Rectal smooth muscle tissue (tissue), 1 donor: ENCODE measurements at regions not wholly inside any gene's neighbourhood (a gene's known extent, or its start where the extent isn't known, plus 50 kb on each side); places are given as distances from the start of the nearest gene placed in this dataset.

ENCODE experiments used
- H3K27ac ChIP-seq: one replicate; pipeline ENCODE4 v1.7.0; 2013; ENCODE audit warnings: low read depth, low read length, inconsistent platforms
- H3K27me3 ChIP-seq: one replicate; pipeline ENCODE4 v1.7.0; 2013; ENCODE audit warnings: low read length; ENCODE audit not compliant: control insufficient read depth, insufficient read depth
- H3K36me3 ChIP-seq: one replicate; pipeline ENCODE4 v1.7.0; 2013; ENCODE audit warnings: low read length; ENCODE audit not compliant: control insufficient read depth, insufficient read depth
- H3K4me1 ChIP-seq: one replicate; pipeline ENCODE4 v1.7.0; 2013; ENCODE audit warnings: low read length; ENCODE audit not compliant: control insufficient read depth, insufficient read depth
- H3K4me3 ChIP-seq: one replicate; pipeline ENCODE4 v1.7.0; 2013; ENCODE audit warnings: low read length
- H3K9ac ChIP-seq: one replicate; pipeline ENCODE4 v1.7.0; 2013; ENCODE audit warnings: low read length

GRCh38 chr10:55227967-55228366, 426.9 kb upstream of the PCDH15 start:
- Histone ChIP-seq H3K36me3 (no peaks in the 10 kb centered on the region), H3K27me3 (no peaks in the 10 kb centered on the region), H3K27ac (no peak overlapping the region), H3K4me1 (no peaks in the 10 kb centered on the region), H3K4me3 (no peak overlapping the region), H3K9ac (no peak overlapping the region)

- Histone ChIP-seq H3K27me3 (no peaks in the 10 kb centered on the region), H3K4me1 (no peaks in the 10 kb centered on the region), H3K9ac (no peak overlapping the region), H3K27ac (no peak overlapping the region), H3K36me3 (no peaks in the 10 kb centered on the region), H3K4me3 (no peak overlapping the region)
These were observed 423.2 kb upstream of the PCDH15 start for GRCh38 chr10:55224007-55224781.

- no peaks in the 10 kb centered on the region for H3K27me3 ChIP-seq
- H3K4me1 ChIP-seq = no peaks in the 10 kb centered on the region
- H3K36me3 ChIP-seq = no peaks in the 10 kb centered on the region
- no peak overlapping the region for H3K27ac ChIP-seq
- H3K4me3 ChIP-seq = no peak overlapping the region
- H3K9ac ChIP-seq = no peak overlapping the region
These were observed 422.3 kb upstream of the PCDH15 start for GRCh38 chr10:55223352-55223751.

GRCh38 chr10:55220975-55221374, 419.9 kb upstream of the PCDH15 start:
- Histone ChIP-seq H3K4me3 (no peak overlapping the region), H3K27me3 (no peaks in the 10 kb centered on the region), H3K4me1 (no peaks in the 10 kb centered on the region), H3K27ac (no peak overlapping the region), H3K9ac (no peak overlapping the region), H3K36me3 (no peaks in the 10 kb centered on the region)

- Histone ChIP-seq H3K9ac (no peak overlapping the region), H3K27me3 (no peaks in the 10 kb centered on the region), H3K27ac (no peak overlapping the region), H3K4me1 (no peaks in the 10 kb centered on the region), H3K4me3 (no peak overlapping the region), H3K36me3 (no peaks in the 10 kb centered on the region)
These were observed 414.7 kb upstream of the PCDH15 start for GRCh38 chr10:55215699-55216098.

- Histone ChIP-seq H3K36me3 (no peaks in the 10 kb centered on the region), H3K4me3 (no peak overlapping the region), H3K27ac (no peak overlapping the region), H3K4me1 (no peaks in the 10 kb centered on the region), H3K9ac (no peak overlapping the region), H3K27me3 (no peaks in the 10 kb centered on the region)
These were observed 413.6 kb upstream of the PCDH15 start for GRCh38 chr10:55214608-55215007.

GRCh38 chr10:55212051-55212450, 411.0 kb upstream of the PCDH15 start:
- Histone ChIP-seq H3K4me3 (no peak overlapping the region), H3K4me1 (no peaks in the 10 kb centered on the region), H3K36me3 (no peaks in the 10 kb centered on the region), H3K27ac (no peak overlapping the region), H3K27me3 (no peaks in the 10 kb centered on the region), H3K9ac (no peak overlapping the region)

GRCh38 chr10:55203874-55204273, 402.8 kb upstream of the PCDH15 start:
- Histone ChIP-seq H3K9ac (no peak overlapping the region), H3K4me1 (no peaks in the 10 kb centered on the region), H3K4me3 (no peak overlapping the region), H3K27ac (no peak overlapping the region), H3K36me3 (no peaks in the 10 kb centered on the region), H3K27me3 (no peaks in the 10 kb centered on the region)

GRCh38 chr10:55203319-55203718, 402.3 kb upstream of the PCDH15 start:
- no peak overlapping the region for H3K27ac ChIP-seq
- H3K36me3 ChIP-seq = no peaks in the 10 kb centered on the region
- no peaks in the 10 kb centered on the region for H3K4me1 ChIP-seq
- H3K9ac ChIP-seq = no peak overlapping the region
- no peaks in the 10 kb centered on the region for H3K27me3 ChIP-seq
- no peak overlapping the region for H3K4me3 ChIP-seq

GRCh38 chr10:55200020-55200419, 399.0 kb upstream of the PCDH15 start:
- Histone ChIP-seq H3K27me3 (no peaks in the 10 kb centered on the region), H3K36me3 (no peaks in the 10 kb centered on the region), H3K27ac (no peak overlapping the region), H3K4me1 (no peaks in the 10 kb centered on the region), H3K4me3 (no peak overlapping the region), H3K9ac (no peak overlapping the region)

- Histone ChIP-seq H3K36me3 (no peaks in the 10 kb centered on the region), H3K9ac (no peak overlapping the region), H3K27me3 (no peaks in the 10 kb centered on the region), H3K27ac (no peak overlapping the region), H3K4me1 (no peaks in the 10 kb centered on the region), H3K4me3 (no peak overlapping the region)
These were observed 390.3 kb upstream of the PCDH15 start for GRCh38 chr10:55191236-55191860.

GRCh38 chr10:55183993-55184392, 383.0 kb upstream of the PCDH15 start:
- no peaks in the 10 kb centered on the region for H3K27me3 ChIP-seq
- no peak overlapping the region for H3K4me3 ChIP-seq
- no peak overlapping the region for H3K27ac ChIP-seq
- no peaks in the 10 kb centered on the region for H3K4me1 ChIP-seq
- no peak overlapping the region for H3K9ac ChIP-seq
- H3K36me3 ChIP-seq = no peaks in the 10 kb centered on the region

- no peak overlapping the region for H3K9ac ChIP-seq
- no peaks in the 10 kb centered on the region for H3K4me1 ChIP-seq
- no peak overlapping the region for H3K4me3 ChIP-seq
These were observed 379.3 kb upstream of the PCDH15 start for GRCh38 chr10:55180357-55180756.

More at GRCh38 chr10:55180357-55180756, 379.3 kb upstream of the PCDH15 start:
- no peak overlapping the region for H3K27ac ChIP-seq
- H3K27me3 ChIP-seq = no peaks in the 10 kb centered on the region
- H3K36me3 ChIP-seq = no peaks in the 10 kb centered on the region
